22Rv1 (cell line): ENCODE measurements at regions not wholly inside any gene's neighbourhood (a gene's known extent, or its start where the extent isn't known, plus 50 kb on each side); places are given as distances from the start of the nearest gene placed in this dataset.

Experiments used
- H3K27ac ChIP-seq: fragments of 450-650 bp; 2 replicates; pipeline ENCODE4 v1.5.1; 2017
- ZFX ChIP-seq: fragments of 450-650 bp; IDR thresholded peaks from 2 replicates; pipeline ENCODE4 v1.6.1; 2017; ENCODE audit warnings: antibody characterized with exemption, borderline replicate concordance
- TF ChIP-seq, protein P1 (sequence below): fragments of 450-650 bp; IDR thresholded peaks from 2 replicates; pipeline ENCODE4 v1.5.1; 2017; ENCODE audit warnings: mild to moderate bottlenecking

DNA sequence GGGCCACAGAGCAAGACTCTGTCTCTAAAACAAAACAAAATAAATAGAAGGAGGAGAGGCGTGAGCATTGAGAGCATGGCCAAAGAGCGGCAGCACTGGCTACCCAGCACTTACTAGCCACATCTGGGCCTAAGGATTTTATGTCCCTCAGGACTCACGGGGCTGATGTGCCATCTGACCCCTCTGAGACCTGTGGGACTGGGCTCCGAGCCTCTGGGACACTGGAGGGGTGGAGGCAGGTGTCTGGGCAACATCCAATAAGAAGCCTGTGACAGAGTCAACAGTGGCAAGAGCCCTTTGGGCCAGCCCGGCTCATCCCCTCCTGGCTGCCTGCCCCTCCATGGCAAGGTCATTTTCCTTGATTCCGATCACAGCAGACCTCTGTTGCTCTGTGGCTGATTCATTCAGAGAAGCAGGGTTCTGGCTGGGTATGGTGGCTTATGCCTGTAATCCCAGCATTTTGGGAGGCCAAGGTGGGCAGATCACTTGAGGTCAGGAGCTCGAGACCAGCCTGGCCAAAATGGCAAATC, 60.7 kb downstream of the RRM2 start:
- TF ChIP-seq ZFX, result no peak
- TF ChIP-seq, protein P1, sequence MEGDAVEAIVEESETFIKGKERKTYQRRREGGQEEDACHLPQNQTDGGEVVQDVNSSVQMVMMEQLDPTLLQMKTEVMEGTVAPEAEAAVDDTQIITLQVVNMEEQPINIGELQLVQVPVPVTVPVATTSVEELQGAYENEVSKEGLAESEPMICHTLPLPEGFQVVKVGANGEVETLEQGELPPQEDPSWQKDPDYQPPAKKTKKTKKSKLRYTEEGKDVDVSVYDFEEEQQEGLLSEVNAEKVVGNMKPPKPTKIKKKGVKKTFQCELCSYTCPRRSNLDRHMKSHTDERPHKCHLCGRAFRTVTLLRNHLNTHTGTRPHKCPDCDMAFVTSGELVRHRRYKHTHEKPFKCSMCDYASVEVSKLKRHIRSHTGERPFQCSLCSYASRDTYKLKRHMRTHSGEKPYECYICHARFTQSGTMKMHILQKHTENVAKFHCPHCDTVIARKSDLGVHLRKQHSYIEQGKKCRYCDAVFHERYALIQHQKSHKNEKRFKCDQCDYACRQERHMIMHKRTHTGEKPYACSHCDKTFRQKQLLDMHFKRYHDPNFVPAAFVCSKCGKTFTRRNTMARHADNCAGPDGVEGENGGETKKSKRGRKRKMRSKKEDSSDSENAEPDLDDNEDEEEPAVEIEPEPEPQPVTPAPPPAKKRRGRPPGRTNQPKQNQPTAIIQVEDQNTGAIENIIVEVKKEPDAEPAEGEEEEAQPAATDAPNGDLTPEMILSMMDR, result no peak
- no peak overlapping the region for H3K27ac ChIP-seq

DNA sequence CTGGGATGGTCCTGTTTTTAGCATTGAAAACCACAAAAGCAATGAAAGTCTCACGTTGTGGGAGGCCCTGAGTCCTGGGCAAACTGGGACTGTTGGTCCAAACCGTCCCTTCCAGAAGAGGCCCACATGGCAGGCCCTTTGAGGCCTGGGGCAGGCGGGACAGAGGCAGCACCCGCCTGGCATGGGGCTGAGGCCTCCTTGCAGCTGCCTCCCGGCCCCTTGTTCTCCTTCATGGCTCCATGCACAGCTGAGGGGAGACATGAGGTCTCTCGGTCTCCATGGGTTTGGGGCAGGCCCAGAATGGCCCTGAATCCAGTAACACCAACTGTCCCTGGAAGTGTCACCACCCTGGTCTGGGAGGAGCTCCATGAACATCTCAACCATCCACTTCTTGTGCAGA, 61.9 kb downstream of the RRM2 start:
- no peak overlapping the region for H3K27ac ChIP-seq

DNA sequence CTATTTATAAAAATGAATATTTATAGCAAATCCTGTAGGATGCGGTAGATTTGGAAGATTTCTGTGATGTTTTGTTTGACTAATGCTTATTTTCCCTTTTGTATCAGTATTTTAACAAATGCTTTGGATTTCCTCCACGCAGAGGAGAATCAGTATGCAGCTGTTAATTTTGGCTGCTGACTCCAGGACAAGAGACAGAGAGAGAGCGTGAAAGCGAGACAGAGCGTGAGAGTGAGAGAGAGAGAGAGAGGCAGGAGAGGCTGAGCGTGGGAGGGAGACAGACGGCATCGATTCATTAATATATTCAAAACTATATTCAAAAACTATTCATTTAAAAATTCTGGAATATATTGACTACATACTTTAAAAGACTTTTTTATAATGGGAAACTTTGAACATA, 62.5 kb downstream of the RRM2 start:
- TF ChIP-seq ZFX, result no peak
- TF ChIP-seq, protein P1, result no peak
- H3K27ac ChIP-seq, result no peak overlapping the region

More for the DNA sequence above, 61.9 kb downstream of the RRM2 start:
- no peak for TF ChIP-seq ZFX
- TF ChIP-seq, protein P1, result no peak

DNA sequence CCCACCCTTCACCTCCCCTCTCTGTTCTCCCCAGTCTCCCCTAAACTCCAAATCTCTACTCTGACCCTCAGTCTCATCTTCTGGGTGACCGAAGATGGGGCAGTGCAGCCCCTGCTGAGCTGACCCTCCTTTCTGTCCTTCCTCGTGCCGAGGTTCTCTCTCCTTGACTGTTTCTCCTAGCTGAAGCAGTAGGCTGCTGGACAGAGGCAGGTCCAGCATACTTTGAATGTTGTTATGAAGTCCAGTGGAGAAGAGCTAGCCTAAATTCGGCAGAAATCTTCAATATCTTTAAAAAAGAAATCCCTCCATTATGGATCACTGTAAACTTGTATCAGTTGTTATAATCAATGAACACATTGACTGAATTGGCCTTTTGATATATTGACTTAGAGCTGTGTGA, 63.2 kb downstream of the RRM2 start:
- TF ChIP-seq, protein P1, result no peak
- TF ChIP-seq ZFX, result no peak

DNA sequence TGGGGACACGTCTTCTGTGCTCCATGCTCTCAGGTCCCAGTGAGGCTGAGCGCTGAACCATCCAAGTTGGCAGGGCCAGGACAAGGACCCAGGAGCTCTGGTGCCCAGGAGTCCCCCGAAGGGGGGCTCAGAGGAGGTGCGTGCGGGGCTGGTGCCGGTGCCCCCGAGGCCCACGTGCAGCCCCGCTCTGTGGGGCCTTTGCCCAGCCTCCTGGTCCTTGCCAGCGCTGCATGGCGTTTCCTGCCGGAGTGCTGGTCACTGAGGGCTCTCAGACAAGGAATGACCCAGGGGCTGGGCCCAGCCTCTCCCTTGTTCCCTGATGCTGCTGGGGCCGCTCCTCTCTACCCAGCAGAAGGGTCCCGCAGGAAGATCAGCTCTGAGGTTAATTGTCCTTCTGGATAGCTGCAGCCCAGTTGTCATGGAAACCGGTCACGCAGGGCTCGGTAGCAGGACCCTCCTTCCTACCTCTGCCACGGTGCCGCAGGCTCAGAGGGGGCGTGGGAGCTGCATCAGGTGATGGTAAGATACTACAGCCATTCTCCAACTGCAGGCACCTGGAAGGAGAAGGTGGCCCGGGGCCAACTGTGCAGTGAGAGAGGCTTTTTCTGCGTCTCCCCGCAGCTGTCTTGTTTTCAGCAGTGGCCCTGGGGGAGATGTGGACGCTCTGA, 64.5 kb downstream of the RRM2 start:
- TF ChIP-seq ZFX, result no peak
- TF ChIP-seq, protein P1, result no peak
- no peak overlapping the region for H3K27ac ChIP-seq

More for the DNA sequence above, 63.2 kb downstream of the RRM2 start:
- H3K27ac ChIP-seq, result no peak overlapping the region

DNA sequence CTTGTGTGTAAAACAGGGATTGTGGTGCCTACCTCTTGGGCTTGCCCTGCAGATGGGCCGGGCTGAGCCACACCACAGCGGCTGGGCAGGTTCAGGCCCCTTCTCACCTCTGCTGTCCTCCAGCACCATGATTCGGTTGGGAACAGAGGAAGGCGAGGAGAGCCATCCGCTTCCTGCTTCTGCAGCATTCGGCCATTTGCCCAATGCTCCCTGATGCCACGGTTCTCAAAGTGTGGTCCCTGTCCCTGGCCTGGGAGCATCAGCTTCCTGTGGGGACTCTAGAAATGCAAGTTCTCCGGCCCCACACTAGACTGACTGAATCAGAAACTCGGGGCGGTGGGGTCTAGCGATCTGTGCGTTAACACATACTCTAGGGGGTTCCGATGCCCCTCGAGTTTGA, 65.1 kb downstream of the RRM2 start:
- TF ChIP-seq ZFX, result no peak
- TF ChIP-seq, protein P1, result no peak
- H3K27ac ChIP-seq, result no peak overlapping the region

DNA sequence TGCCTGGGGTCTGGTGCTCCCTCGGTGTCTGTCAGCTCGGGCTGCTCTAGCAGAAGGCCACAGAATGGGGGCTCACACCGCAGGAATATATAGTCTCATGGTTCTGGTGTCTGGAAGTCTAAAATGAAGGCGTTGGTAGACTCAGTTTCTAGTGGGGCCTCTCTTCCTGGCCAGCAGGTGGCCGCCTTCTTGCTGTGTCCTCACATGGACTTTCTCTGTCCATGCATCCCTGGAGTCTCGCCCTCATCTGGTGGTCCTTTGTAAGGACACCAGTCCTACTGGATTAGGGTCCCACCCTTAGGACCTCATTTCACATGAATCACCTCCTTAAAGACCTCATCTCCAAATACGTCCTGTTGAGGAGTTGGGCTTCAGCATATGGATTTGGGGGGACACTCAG, 65.7 kb downstream of the RRM2 start:
- TF ChIP-seq, protein P1, result no peak
- TF ChIP-seq ZFX, result no peak

More for the DNA sequence above, 65.7 kb downstream of the RRM2 start:
- no peak overlapping the region for H3K27ac ChIP-seq
